Ishikawa (cell line): ENCODE measurements at regions not wholly inside any gene's neighbourhood (a gene's known extent, or its start where the extent isn't known, plus 50 kb on each side); places are given as distances from the start of the nearest gene placed in this dataset.

Experiments
- CEBPB ChIP-seq: IDR thresholded peaks from 2 replicates; pipeline ENCODE4 v1.6.1; 2012
- CREB1 ChIP-seq: IDR thresholded peaks from 2 replicates; pipeline ENCODE4 v1.6.1; 2012; ENCODE audit warnings: low read depth
- EGR1 ChIP-seq: IDR thresholded peaks from 2 replicates; pipeline ENCODE4 v1.6.1; 2012
- EP300 ChIP-seq: IDR thresholded peaks from 2 replicates; pipeline ENCODE4 v1.6.1; 2012; ENCODE audit warnings: borderline replicate concordance
- FOXM1 ChIP-seq: IDR thresholded peaks from 2 replicates; pipeline ENCODE4 v1.6.1; 2012; ENCODE audit warnings: low read depth, borderline replicate concordance
- NFIC ChIP-seq: IDR thresholded peaks from 2 replicates; pipeline ENCODE4 v1.6.1; 2012
- RAD21 ChIP-seq: IDR thresholded peaks from 2 replicates; pipeline ENCODE4 v1.6.1; 2012; ENCODE audit warnings: low read depth
- TAF1 ChIP-seq: IDR thresholded peaks from 2 replicates; pipeline ENCODE4 v1.6.1; 2012; ENCODE audit warnings: low read depth, mild to moderate bottlenecking
- TCF12 ChIP-seq: IDR thresholded peaks from 2 replicates; pipeline ENCODE4 v1.6.1; 2012; ENCODE audit warnings: low read depth
- TEAD4 ChIP-seq: IDR thresholded peaks from 2 replicates; pipeline ENCODE4 v1.6.1; 2012
- YY1 ChIP-seq: IDR thresholded peaks from 2 replicates; pipeline ENCODE4 v1.6.1; 2012; ENCODE audit warnings: low read depth
- ZBTB7A ChIP-seq: IDR thresholded peaks from 2 replicates; pipeline ENCODE4 v1.6.1; 2012; ENCODE audit warnings: low read depth
- TF ChIP-seq, protein P1 (sequence below): IDR thresholded peaks from 2 replicates; pipeline ENCODE4 v1.6.1; 2012
- TF ChIP-seq, protein P2 (sequence below): IDR thresholded peaks from 2 replicates; pipeline ENCODE4 v1.6.1; 2012
- TF ChIP-seq, protein P3 (sequence below): IDR thresholded peaks from 2 replicates; pipeline ENCODE4 v1.6.1; 2012; ENCODE audit warnings: low read depth, mild to moderate bottlenecking

DNA sequence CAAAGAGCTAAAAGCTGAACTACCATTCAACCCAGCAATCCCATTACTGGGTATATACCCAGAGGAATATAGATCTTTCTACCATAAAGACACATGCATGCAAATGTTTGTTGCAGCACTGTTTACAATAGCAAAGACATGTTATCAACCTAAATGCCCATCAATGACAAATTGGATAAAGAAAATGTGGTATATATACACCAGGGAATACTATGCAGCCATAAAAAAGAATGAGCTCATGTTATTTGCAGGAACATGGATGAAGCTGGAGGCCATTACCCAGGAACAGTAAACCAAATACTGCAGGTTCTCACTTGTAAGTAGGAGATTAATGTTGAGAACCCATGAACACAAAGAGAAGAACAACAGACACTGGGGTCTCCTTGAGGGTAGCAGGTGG lies 1295.1 kb downstream of the TYW1 start:
- TF ChIP-seq EP300 (no peak), TAF1 (no peak), ZBTB7A (no peak), EGR1 (no peak), CREB1 (no peak), TCF12 (no peak), FOXM1 (no peak), CEBPB (no peak), TEAD4 (no peak), NFIC (no peak), YY1 (no peak), RAD21 (no peak)
- TF ChIP-seq, protein P1, sequence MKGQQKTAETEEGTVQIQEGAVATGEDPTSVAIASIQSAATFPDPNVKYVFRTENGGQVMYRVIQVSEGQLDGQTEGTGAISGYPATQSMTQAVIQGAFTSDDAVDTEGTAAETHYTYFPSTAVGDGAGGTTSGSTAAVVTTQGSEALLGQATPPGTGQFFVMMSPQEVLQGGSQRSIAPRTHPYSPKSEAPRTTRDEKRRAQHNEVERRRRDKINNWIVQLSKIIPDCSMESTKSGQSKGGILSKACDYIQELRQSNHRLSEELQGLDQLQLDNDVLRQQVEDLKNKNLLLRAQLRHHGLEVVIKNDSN: no peak
- TF ChIP-seq, protein P2, sequence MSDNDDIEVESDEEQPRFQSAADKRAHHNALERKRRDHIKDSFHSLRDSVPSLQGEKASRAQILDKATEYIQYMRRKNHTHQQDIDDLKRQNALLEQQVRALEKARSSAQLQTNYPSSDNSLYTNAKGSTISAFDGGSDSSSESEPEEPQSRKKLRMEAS: no peak
- TF ChIP-seq, protein P3, sequence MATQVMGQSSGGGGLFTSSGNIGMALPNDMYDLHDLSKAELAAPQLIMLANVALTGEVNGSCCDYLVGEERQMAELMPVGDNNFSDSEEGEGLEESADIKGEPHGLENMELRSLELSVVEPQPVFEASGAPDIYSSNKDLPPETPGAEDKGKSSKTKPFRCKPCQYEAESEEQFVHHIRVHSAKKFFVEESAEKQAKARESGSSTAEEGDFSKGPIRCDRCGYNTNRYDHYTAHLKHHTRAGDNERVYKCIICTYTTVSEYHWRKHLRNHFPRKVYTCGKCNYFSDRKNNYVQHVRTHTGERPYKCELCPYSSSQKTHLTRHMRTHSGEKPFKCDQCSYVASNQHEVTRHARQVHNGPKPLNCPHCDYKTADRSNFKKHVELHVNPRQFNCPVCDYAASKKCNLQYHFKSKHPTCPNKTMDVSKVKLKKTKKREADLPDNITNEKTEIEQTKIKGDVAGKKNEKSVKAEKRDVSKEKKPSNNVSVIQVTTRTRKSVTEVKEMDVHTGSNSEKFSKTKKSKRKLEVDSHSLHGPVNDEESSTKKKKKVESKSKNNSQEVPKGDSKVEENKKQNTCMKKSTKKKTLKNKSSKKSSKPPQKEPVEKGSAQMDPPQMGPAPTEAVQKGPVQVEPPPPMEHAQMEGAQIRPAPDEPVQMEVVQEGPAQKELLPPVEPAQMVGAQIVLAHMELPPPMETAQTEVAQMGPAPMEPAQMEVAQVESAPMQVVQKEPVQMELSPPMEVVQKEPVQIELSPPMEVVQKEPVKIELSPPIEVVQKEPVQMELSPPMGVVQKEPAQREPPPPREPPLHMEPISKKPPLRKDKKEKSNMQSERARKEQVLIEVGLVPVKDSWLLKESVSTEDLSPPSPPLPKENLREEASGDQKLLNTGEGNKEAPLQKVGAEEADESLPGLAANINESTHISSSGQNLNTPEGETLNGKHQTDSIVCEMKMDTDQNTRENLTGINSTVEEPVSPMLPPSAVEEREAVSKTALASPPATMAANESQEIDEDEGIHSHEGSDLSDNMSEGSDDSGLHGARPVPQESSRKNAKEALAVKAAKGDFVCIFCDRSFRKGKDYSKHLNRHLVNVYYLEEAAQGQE: no peak

DNA sequence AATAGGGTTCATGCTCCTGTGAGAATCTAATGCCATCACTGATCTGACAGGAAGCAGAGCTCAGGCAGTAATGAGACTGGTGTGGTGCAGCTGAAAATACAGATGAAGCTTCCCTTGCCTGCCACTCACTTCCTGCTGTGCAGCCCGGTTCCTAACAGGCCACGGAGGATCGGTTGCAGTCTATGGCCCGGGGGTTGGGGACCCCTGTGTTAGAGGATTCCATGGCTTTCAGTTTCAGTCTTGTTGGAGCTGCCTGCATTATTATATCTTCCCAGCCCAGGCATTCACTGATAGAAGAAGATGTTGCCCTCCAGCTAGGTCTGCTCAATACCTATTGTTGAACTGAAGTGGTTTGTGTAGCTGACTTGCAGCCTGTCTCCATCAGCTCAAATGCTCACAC lies 1298.8 kb downstream of the TYW1 start:
- no peak for TF ChIP-seq TAF1
- no peak for TF ChIP-seq TCF12
- TF ChIP-seq, protein P3: no peak
- TF ChIP-seq TEAD4: no peak
- TF ChIP-seq, protein P2: no peak
- no peak for TF ChIP-seq EGR1
- TF ChIP-seq CEBPB: no peak
- TF ChIP-seq NFIC: no peak

DNA sequence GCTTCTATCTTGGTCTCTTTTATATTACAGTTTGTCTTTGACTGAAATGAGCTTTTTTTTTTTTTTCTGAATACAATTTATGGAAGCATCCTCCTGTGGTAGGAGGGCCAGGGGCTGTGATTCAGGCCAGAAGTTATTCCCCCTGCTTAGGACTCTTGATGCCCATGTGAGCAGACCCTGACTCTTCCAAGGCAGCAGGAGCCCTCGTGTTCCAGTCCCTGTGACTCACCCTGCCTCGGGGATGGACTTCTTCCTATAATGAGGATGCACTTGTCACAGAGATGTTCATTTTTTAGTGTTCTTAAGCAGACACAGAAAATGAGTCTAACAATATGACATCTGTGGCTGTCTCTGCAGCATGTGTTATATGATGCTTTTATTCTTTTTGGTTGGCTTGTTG lies 1293.7 kb upstream of the AUTS2 start:
- no peak for TF ChIP-seq CREB1

DNA sequence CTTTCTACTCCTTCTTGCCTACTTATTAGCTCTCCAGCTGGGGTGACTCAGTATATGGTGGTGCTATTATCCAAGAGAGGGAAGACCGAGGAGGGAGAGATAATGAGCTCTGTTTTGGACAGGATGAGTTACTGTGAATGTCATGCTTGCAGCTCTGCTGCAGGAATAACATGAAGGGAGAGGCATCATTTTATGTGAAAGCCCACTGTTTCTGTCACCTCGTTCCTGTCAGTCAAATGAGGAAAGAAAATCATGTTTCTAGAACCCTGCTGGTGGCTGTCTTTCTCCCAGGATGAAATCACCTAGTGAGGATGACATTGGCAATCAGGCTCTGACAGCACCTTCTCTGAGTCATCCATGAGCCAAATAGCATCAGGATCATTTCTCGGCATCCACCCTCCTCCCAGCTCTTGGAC lies 1291.6 kb upstream of the AUTS2 start:
- TF ChIP-seq TAF1 (no peak), NFIC (no peak), YY1 (no peak), EGR1 (no peak), TEAD4 (no peak), CREB1 (no peak), RAD21 (no peak), FOXM1 (no peak), ZBTB7A (no peak)
- TF ChIP-seq, protein P3: no peak
- TF ChIP-seq, protein P2: no peak
- TF ChIP-seq, protein P1: no peak

DNA sequence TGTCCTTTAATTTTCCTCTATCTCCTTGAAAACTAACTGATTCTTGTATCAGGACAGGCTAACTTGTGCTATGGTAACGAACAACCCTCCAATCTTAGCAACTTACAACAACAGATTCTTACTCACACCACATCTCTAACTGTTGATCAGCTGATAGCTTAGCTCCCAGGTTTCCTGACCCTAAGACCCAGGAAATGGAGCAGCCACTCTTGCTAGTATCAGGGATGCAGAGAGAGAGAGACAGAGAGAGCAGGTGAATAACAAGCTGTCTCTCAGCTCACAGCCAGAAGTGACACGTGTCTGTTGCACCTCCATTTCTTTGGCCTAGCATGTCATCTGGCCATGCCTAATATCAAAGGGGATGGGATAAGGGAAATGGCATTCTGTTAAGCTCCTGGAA lies 1289.0 kb upstream of the AUTS2 start:
- TF ChIP-seq TAF1: no peak
- TF ChIP-seq NFIC: no peak
- no peak for TF ChIP-seq TEAD4
- TF ChIP-seq ZBTB7A: no peak
- TF ChIP-seq CEBPB: no peak
- TF ChIP-seq EP300: no peak
- TF ChIP-seq, protein P1: no peak
- TF ChIP-seq YY1: no peak
- TF ChIP-seq, protein P2: no peak
